VCaP (cell line): ENCODE measurements at regions not wholly inside any gene's neighbourhood (a gene's known extent, or its start where the extent isn't known, plus 50 kb on each side); places are given as distances from the start of the nearest gene placed in this dataset.

Experiments used
- H3K27ac ChIP-seq: fragments of 450-650 bp; 2 replicates; pipeline ENCODE4 v1.5.1; 2017
- TF ChIP-seq, protein P1 (sequence below): fragments of 450-650 bp; conservative IDR thresholded peaks from 2 replicates; pipeline ENCODE4 v1.5.1; 2017; ENCODE audit warnings: mild to moderate bottlenecking, moderate library complexity

DNA sequence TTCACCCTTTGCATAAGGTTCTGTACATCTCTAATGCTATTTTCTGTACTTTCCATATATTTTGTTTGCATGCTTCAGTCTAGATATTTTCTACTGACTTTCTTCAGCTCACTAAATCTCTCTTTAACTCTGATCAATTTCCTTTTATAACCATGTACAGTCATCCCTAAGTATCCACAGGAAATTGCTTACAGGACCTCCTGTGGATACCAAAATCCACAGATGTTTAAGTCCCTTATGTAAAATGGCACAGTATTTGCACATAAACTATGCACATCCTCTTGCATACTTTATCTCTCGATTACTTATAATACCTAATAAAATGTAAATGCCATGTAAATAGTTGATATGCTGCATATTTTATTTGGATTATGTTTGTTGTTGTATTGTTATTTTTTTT, 442.1 kb downstream of the TLE4 start:
- no peak overlapping the region for H3K27ac ChIP-seq
- TF ChIP-seq, protein P1, sequence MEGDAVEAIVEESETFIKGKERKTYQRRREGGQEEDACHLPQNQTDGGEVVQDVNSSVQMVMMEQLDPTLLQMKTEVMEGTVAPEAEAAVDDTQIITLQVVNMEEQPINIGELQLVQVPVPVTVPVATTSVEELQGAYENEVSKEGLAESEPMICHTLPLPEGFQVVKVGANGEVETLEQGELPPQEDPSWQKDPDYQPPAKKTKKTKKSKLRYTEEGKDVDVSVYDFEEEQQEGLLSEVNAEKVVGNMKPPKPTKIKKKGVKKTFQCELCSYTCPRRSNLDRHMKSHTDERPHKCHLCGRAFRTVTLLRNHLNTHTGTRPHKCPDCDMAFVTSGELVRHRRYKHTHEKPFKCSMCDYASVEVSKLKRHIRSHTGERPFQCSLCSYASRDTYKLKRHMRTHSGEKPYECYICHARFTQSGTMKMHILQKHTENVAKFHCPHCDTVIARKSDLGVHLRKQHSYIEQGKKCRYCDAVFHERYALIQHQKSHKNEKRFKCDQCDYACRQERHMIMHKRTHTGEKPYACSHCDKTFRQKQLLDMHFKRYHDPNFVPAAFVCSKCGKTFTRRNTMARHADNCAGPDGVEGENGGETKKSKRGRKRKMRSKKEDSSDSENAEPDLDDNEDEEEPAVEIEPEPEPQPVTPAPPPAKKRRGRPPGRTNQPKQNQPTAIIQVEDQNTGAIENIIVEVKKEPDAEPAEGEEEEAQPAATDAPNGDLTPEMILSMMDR: no peak

- H3K27ac ChIP-seq: no peak overlapping the region
- TF ChIP-seq, protein P1: no peak
These were observed 441.0 kb downstream of the TLE4 start for GRCh38 chr9:80012557-80013330.

DNA sequence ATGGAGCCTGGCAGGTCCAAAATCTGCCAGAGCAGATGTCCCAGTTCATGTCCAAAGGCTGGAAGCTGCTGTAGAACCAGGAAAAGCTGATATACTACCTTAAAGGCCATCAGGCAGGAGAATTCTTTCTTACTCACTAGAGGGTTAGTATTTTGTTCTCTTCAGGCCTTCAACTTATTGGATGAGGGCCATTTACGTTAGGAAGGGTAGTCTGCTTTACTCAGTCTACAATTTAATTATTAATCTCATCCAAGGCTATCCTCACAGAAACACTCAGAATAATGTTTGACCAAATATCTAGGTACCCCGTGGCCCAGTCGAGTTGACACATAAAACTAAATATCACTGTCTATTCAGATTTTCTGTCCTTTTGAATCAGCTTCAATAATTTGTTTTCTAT, 437.4 kb downstream of the TLE4 start:
- no peak overlapping the region for H3K27ac ChIP-seq
- TF ChIP-seq, protein P1: no peak

- TF ChIP-seq, protein P1: no peak
- H3K27ac ChIP-seq: peak overlapping the region; percentile 47
These were observed 432.9 kb downstream of the TLE4 start for GRCh38 chr9:80004714-80005113.

DNA sequence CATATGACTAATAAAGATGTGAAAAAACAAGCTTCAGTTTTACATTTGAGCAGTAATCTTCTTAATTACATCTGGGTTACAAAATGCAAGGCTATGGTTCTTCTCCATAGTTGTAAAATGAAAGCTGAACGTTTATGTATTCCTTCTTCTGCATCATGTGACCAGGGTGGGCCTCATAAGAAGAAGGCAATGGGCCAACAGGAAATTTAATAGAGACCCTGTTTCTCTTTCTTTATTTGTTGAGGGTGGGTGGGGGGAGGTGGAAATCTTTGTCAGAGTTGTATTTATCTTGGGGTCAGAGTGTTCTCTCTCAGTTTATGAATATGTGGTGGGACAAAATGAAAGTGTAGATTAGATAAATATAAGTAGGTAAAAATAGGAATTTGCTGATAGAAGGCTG, 418.8 kb downstream of the TLE4 start:
- H3K27ac ChIP-seq: peak overlapping the region; percentile 92
- TF ChIP-seq, protein P1: no peak

GRCh38 chr9:79989079-79989478, 417.3 kb downstream of the TLE4 start:
- TF ChIP-seq, protein P1: no peak
- H3K27ac ChIP-seq: peak overlapping the region; percentile 92

DNA sequence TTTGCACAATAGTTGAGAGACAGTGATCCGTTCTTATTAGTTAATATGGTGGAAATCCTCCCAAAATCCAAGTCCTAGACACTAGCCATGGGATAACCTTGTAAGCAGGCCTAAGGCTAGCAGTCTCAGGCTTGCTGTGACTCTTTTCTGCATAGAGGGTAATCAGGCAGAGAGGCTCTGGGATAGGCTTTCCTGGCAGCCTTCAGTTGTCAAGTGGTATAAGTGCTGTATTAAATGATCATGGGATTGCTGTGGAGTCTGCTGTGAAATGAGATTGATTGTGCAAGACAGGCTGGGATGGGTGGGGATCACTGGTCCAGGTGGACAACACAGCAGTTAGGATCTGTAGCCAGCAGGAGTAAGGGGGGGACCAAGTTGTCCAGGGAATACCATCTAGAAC, 416.4 kb downstream of the TLE4 start:
- H3K27ac ChIP-seq: peak overlapping the region; percentile 92
- TF ChIP-seq, protein P1: no peak
